ENCODE measurements at regions not wholly inside any gene's neighbourhood (a gene's known extent, or its start where the extent isn't known, plus 50 kb on each side); places are given as distances from the start of the nearest gene placed in this dataset.

DNA sequence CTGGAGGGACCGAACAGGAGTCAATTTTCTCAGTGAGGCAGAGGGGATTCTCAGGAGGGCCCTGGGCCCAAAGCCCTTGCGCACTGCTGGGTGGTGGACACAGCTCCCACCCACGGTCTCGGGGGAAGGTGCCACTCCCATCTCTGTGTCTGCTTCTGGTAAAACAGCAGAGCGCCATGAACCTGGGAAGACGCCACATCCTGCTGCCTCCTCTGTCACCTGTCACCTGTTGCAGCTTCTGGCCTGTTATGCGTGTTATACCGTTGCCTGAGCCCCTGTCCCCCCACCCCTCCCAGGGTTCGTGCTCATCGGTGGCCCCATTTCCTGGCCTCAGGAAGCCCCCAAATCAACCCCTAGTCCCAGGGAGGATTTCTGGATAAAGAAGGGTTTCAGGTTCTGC is 125.8 kb upstream of the AJAP1 start:
- no peak for DNase-seq
- 80% methylated on average over 10 of the region's 10 CpGs for WGBS, 2 donors
- Histone ChIP-seq H3K27ac (no peak overlapping the region), H3K36me3 (ENCODE audit: low read depth, missing control alignments) (no peaks in the 10 kb centered on the region), H3K27me3 (no peaks in the 10 kb centered on the region), H3K4me1 (no peaks in the 10 kb centered on the region), H3K9me3 (no peaks in the 10 kb centered on the region), H3K4me3 (no peak overlapping the region)
- no peak for TF ChIP-seq POLR2A (IDR thresholded peaks at IDR 0.05)
- TF ChIP-seq, protein P1, sequence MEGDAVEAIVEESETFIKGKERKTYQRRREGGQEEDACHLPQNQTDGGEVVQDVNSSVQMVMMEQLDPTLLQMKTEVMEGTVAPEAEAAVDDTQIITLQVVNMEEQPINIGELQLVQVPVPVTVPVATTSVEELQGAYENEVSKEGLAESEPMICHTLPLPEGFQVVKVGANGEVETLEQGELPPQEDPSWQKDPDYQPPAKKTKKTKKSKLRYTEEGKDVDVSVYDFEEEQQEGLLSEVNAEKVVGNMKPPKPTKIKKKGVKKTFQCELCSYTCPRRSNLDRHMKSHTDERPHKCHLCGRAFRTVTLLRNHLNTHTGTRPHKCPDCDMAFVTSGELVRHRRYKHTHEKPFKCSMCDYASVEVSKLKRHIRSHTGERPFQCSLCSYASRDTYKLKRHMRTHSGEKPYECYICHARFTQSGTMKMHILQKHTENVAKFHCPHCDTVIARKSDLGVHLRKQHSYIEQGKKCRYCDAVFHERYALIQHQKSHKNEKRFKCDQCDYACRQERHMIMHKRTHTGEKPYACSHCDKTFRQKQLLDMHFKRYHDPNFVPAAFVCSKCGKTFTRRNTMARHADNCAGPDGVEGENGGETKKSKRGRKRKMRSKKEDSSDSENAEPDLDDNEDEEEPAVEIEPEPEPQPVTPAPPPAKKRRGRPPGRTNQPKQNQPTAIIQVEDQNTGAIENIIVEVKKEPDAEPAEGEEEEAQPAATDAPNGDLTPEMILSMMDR (IDR thresholded peaks at IDR 0.05): no peak
- intact Hi-C loops (cut with DNase I; ENCODE audit: low total_unique reads): no loop called here

DNA sequence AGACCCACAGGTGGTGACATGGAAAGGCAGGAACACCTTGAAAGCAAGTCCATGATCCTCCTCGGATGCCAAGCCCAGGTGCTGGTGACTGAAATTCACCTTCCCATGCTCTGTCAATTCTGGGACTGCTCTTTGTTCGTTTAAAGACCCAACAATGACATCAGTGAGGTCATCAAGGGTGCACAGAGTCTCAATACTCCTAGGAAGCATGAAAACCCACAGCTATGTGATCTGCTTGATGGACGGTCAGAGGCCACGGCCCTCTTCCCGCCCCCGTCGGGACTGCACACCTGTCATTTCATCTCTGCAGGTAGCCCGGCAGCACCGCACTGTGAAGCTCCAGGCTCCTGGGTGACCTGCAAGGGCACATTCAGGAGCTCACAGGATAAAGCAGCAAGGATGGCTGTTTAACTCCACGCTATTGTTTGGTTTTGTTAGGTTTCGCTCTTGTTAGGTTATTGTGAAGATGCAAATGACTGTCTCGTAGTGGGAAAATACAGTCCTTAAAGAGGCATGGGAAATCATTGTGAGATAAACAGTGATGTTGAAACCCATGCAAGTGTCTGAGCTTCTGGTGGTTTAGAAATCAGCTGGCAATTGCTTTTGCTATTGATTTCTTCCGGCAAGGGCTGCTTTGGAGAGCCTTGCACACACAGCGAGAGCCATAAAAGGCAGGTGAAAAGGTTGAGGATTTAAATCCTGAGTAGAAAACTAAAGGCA is 124.8 kb upstream of the AJAP1 start:
- TF ChIP-seq POLR2A (IDR thresholded peaks at IDR 0.05): no peak
- TF ChIP-seq, protein P1 (IDR thresholded peaks at IDR 0.05): no peak
- intact Hi-C loops (cut with DNase I; ENCODE audit: low total_unique reads): no loop called here
- 71 to 80% methylated on average over 14 of the region's 14 CpGs for WGBS, 2 donors

DNA sequence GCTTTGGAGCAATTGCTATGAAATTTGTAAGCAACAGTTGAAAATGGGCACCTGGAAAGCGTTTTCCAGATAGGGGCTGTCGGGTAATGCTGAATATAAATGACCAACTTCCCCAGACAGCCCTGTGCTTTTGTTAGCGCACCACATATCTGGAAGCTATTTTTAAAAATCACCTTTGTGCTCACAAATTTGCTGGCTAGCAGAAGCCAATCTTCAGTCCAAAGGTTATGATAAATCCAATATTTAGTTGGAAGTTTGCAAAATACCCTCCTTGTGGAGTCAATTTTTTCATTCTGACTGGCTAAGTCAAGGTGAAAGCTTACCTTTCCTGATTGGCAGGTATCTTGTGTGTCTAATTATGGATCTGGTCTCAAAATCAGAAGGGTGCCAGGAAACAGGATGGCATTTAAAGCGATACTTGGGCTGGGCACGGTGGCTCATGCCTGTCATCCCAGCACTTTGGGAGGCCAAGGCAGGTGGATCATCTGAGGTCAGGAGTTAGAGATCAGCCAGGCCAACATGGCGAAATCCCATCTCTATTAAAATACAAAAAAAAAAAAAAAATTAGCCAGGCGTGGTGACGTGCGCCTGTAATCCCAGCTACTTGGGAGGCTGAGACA is 124.1 kb upstream of the AJAP1 start:
- WGBS, 2 donors: 89 to 92% methylated on average over 9 of the region's 9 CpGs
- TF ChIP-seq POLR2A (IDR thresholded peaks at IDR 0.05): no peak
- TF ChIP-seq, protein P1 (IDR thresholded peaks at IDR 0.05): no peak
- DNase-seq: no peak
- H3K4me3 ChIP-seq: no peak overlapping the region
- H3K9me3 ChIP-seq: no peaks in the 10 kb centered on the region
- H3K27me3 ChIP-seq: no peaks in the 10 kb centered on the region
- intact Hi-C loops (cut with DNase I; ENCODE audit: low total_unique reads): no loop called here
- no peak overlapping the region for H3K27ac ChIP-seq
- no peaks in the 10 kb centered on the region for H3K4me1 ChIP-seq
- no peaks in the 10 kb centered on the region for H3K36me3 ChIP-seq (ENCODE audit: low read depth, missing control alignments)

More for the DNA sequence above, 124.8 kb upstream of the AJAP1 start:
- Histone ChIP-seq H3K27me3 (no peaks in the 10 kb centered on the region), H3K4me1 (no peaks in the 10 kb centered on the region), H3K27ac (no peak overlapping the region), H3K4me3 (no peak overlapping the region), H3K36me3 (ENCODE audit: low read depth, missing control alignments) (no peaks in the 10 kb centered on the region), H3K9me3 (no peaks in the 10 kb centered on the region)
- no peak for DNase-seq

DNA sequence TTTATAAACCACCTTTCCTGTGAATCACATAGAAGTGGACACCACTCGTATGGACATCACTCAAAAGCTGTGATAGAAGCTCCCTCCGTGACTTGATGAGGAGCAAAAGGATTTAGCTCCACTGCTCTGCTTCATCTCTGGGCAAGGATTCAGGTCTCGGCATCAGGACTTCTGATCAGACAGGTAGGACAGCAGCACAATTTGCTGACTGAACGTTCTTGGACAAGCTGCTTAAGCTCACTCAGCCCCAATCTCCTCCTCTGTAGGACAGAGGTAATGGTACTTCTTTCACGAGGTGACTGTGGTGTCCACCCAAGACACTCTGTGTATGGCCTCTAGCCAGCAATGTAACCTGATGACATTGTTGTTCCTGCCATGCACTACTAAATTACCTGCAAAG is 122.6 kb upstream of the AJAP1 start:
- WGBS, 2 donors: 84 to 92% methylated on average over 5 of the region's 5 CpGs
- intact Hi-C loops (cut with DNase I; ENCODE audit: low total_unique reads): no loop called here
- H3K27me3 ChIP-seq: no peaks in the 10 kb centered on the region
- no peak for TF ChIP-seq POLR2A (IDR thresholded peaks at IDR 0.05)
- TF ChIP-seq, protein P1 (IDR thresholded peaks at IDR 0.05): no peak
- no peaks in the 10 kb centered on the region for H3K9me3 ChIP-seq
- no peak overlapping the region for H3K4me3 ChIP-seq
- no peak overlapping the region for H3K27ac ChIP-seq
- no peaks in the 10 kb centered on the region for H3K4me1 ChIP-seq
- DNase-seq: no peak
- no peaks in the 10 kb centered on the region for H3K36me3 ChIP-seq (ENCODE audit: low read depth, missing control alignments)

DNA sequence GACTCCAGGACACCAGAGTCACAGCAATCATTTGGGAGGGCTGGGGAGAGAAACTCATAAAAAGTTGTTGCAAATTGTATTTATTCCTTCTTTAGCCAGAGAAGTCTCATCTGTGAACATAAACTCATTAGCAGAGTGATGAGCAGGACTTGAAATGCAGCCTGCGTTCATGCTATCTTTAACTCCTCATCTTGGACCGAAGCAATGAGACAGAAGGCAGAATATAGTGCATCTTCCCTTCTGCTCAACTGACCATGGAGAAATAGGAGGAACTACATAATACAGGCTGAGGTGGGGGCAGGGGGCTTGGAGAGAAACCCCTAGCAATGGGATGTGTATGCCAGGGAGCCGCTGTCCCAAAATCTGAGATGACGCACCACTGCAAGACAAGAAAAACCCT is 121.8 kb upstream of the AJAP1 start:
- WGBS, 2 donors: 88 to 94% methylated on average over 4 of the region's 4 CpGs

More for the DNA sequence above, 121.8 kb upstream of the AJAP1 start:
- Histone ChIP-seq H3K4me1 (no peaks in the 10 kb centered on the region), H3K9me3 (no peaks in the 10 kb centered on the region), H3K27ac (no peak overlapping the region), H3K4me3 (no peak overlapping the region), H3K36me3 (ENCODE audit: low read depth, missing control alignments) (no peaks in the 10 kb centered on the region), H3K27me3 (no peaks in the 10 kb centered on the region)
- TF ChIP-seq POLR2A (IDR thresholded peaks at IDR 0.05): no peak
- TF ChIP-seq, protein P1 (IDR thresholded peaks at IDR 0.05): no peak
- intact Hi-C loops (cut with DNase I; ENCODE audit: low total_unique reads): no loop called here
- no peak for DNase-seq
